ENCODE measurements at regions not wholly inside any gene's neighbourhood (a gene's known extent, or its start where the extent isn't known, plus 50 kb on each side); places are given as distances from the start of the nearest gene placed in this dataset.

- peak overlapping the region; percentile 33; the same call in 1 of the 2 replicates for H3K9ac ChIP-seq (ENCODE audit: low read length)
- H3K27ac ChIP-seq (ENCODE audit: low read depth, low read length, poor library complexity, severe bottlenecking) = peak overlapping the region; percentile 83
- H3K27me3 ChIP-seq (ENCODE audit: insufficient read depth, low read length) = no peaks in the 10 kb centered on the region
- H3K4me2 ChIP-seq (ENCODE audit: low read length) = peak overlapping the region; percentile 47; the same call in 1 of the 2 replicates
- H2AFZ ChIP-seq (ENCODE audit: low read length) = no peak overlapping the region
- no peaks in the 10 kb centered on the region for H3F3A ChIP-seq (ENCODE audit: insufficient read depth, low read length)
- H3K9me3 ChIP-seq (ENCODE audit: low read length) = no peaks in the 10 kb centered on the region
- no peaks in the 10 kb centered on the region for H3K36me3 ChIP-seq (ENCODE audit: insufficient read depth, low read length)
- no peak for TF ChIP-seq CTCF (IDR thresholded peaks at IDR 0.05; ENCODE audit: low read length)
- TF ChIP-seq EZH2 (IDR thresholded peaks at IDR 0.05; ENCODE audit: borderline replicate concordance, low read length) = no peak
- peak overlapping the region; percentile 18 for H3K4me3 ChIP-seq (ENCODE audit: low read depth, low read length, poor library complexity, severe bottlenecking)
- peaks cover 42% of the 10 kb centered on the region for H3K4me1 ChIP-seq (ENCODE audit: insufficient read depth, low read length, severe bottlenecking)
- no peaks in the 10 kb centered on the region for H3K79me2 ChIP-seq (ENCODE audit: insufficient read depth, low read length)
- no peaks in the 10 kb centered on the region for H4K20me1 ChIP-seq (ENCODE audit: insufficient read depth, low read length)
- no peaks in the 10 kb centered on the region for H3K9me2 ChIP-seq (ENCODE audit: low read depth, low read length)
Measured at GRCh38 chr22:22712092-22712658, 67.8 kb downstream of the GGTLC2 start.

GRCh38 chr22:22712666-22713365, 68.4 kb downstream of the GGTLC2 start:
- H3K9me3 ChIP-seq (ENCODE audit: low read length) = no peaks in the 10 kb centered on the region
- peak overlapping the region; percentile 47; the same call in 1 of the 2 replicates for H3K4me2 ChIP-seq (ENCODE audit: low read length)
- H3K27ac ChIP-seq (ENCODE audit: low read depth, low read length, poor library complexity, severe bottlenecking) = peak overlapping the region; percentile 83
- no peaks in the 10 kb centered on the region for H3K36me3 ChIP-seq (ENCODE audit: insufficient read depth, low read length)
- TF ChIP-seq EZH2 (IDR thresholded peaks at IDR 0.05; ENCODE audit: borderline replicate concordance, low read length) = no peak
- TF ChIP-seq CTCF (IDR thresholded peaks at IDR 0.05; ENCODE audit: low read length) = no peak
- no peak overlapping the region for H2AFZ ChIP-seq (ENCODE audit: low read length)
- H4K20me1 ChIP-seq (ENCODE audit: insufficient read depth, low read length) = no peaks in the 10 kb centered on the region
- H3K9ac ChIP-seq (ENCODE audit: low read length) = peak overlapping the region; percentile 33; the same call in 1 of the 2 replicates
- peaks cover 48% of the 10 kb centered on the region for H3K4me1 ChIP-seq (ENCODE audit: insufficient read depth, low read length, severe bottlenecking)
- no peaks in the 10 kb centered on the region for H3K9me2 ChIP-seq (ENCODE audit: low read depth, low read length)
- H3F3A ChIP-seq (ENCODE audit: insufficient read depth, low read length) = no peaks in the 10 kb centered on the region
- no peaks in the 10 kb centered on the region for H3K27me3 ChIP-seq (ENCODE audit: insufficient read depth, low read length)
- peak overlapping the region; percentile 18 for H3K4me3 ChIP-seq (ENCODE audit: low read depth, low read length, poor library complexity, severe bottlenecking)
- H3K79me2 ChIP-seq (ENCODE audit: insufficient read depth, low read length) = no peaks in the 10 kb centered on the region

GRCh38 chr22:22713416-22713815, 69.0 kb downstream of the GGTLC2 start:
- no peak for TF ChIP-seq CTCF (IDR thresholded peaks at IDR 0.05; ENCODE audit: low read length)
- no peak for TF ChIP-seq EZH2 (IDR thresholded peaks at IDR 0.05; ENCODE audit: borderline replicate concordance, low read length)
- Histone ChIP-seq H3K27ac (ENCODE audit: low read depth, low read length, poor library complexity, severe bottlenecking) (peak overlapping the region; percentile 45), H3K4me2 (ENCODE audit: low read length) (peak overlapping the region; percentile 23; the same call in 1 of the 2 replicates), H3K4me3 (ENCODE audit: low read depth, low read length, poor library complexity, severe bottlenecking) (no peak overlapping the region), H3K9ac (ENCODE audit: low read length) (no peak overlapping the region; the same call in 1 of the 2 replicates), H3F3A (ENCODE audit: insufficient read depth, low read length) (no peaks in the 10 kb centered on the region), H3K9me3 (ENCODE audit: low read length) (no peaks in the 10 kb centered on the region), H3K9me2 (ENCODE audit: low read depth, low read length) (no peaks in the 10 kb centered on the region), H2AFZ (ENCODE audit: low read length) (no peak overlapping the region), H3K4me1 (ENCODE audit: insufficient read depth, low read length, severe bottlenecking) (peaks cover 51% of the 10 kb centered on the region), H3K79me2 (ENCODE audit: insufficient read depth, low read length) (no peaks in the 10 kb centered on the region), H3K27me3 (ENCODE audit: insufficient read depth, low read length) (no peaks in the 10 kb centered on the region), H3K36me3 (ENCODE audit: insufficient read depth, low read length) (no peaks in the 10 kb centered on the region), H4K20me1 (ENCODE audit: insufficient read depth, low read length) (no peaks in the 10 kb centered on the region)

All from OCI-LY1 (cell line).